GM04504 (cell line): ENCODE measurements at regions not wholly inside any gene's neighbourhood (a gene's known extent, or its start where the extent isn't known, plus 50 kb on each side); places are given as distances from the start of the nearest gene placed in this dataset.

Experiments
- DNase-seq: peaks from one replicate; pipeline ENCODE4 v3.0.0-alpha.2; 2012; ENCODE audit warnings: low read depth

DNA sequence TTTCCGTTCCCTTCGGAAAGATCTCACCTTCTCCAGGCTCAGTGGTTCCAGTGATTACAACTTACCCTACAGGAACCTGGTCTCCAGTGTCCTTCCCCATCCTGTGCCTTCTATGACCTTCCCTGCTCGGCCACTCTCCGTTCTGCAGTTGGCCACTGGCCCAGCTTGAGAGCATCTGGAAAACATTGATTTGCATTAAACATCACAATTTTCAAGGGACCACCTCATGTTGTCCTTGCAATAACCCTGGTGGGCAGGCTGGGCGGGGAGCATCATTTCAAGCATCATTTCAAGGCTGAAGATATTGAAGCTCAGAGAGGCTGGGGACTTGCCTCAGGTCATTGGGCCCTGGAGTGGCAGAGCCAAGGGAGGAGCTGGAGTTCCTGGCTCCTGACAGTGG, 177.4 kb downstream of the SEC61B start:
- no peak for DNase-seq

DNA sequence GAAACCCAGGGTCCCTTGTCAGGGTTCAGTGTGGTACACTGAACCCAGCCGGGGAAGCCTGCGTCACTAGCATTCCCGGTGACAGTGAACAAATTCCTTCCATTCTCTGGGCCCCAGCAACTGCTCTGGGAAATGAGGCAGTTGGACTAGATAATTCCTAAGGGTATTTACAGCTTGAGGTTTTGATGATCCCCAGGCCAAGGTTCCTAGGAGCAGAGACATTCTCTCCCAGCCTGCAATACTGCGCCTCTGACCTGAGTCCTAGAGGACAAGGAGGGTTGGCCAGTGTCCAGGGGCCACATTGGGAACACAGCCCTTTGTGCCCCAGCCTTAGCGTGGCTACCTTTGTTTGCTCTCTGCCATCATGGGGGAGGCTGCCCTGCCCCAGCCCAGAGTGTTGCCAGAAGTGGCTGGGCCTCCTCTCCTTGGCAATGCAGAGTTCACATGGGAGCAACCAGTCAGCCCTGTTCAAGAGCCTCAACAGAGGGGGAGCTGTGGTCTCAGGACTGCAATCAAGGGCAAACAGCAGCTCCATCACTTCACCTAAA, 178.2 kb downstream of the SEC61B start:
- no peak for DNase-seq

DNA sequence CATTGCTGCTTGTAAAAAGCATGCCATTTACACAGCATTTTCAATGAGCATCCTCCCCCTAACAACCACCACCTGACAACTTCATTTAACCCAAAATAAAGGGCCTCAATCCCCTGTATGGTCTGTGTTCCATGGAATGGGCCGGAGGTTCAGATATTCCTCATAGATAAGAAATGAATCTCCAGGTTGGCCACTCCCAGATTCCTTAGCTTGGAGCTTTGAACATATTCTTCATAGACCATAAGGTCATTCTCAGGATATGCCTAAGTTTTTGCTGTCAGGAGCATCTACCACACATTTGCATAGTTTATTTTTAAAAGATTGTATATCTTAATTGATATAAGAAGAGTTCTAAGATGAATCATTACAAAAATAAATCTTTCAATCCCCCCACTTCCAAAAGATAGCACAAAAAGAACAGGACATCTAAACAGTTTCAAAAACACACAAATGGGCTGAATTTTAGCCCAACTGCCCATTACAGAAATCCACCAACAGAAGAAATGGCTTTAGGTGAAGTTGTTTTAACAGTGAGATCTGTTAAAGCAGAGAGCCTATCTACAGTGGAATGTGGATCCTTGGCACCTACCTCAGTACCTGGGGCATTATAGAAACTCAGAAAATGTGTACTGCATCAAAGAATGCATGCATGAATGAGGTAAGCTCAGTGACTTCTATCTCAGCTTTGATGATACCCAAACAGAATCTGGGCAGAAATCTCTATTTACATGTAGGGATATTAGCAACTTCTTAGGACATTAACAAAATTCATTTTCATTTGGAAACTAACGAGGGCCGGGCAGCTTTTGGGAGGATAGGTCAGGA, 179.8 kb downstream of the SEC61B start:
- no peak for DNase-seq

DNA sequence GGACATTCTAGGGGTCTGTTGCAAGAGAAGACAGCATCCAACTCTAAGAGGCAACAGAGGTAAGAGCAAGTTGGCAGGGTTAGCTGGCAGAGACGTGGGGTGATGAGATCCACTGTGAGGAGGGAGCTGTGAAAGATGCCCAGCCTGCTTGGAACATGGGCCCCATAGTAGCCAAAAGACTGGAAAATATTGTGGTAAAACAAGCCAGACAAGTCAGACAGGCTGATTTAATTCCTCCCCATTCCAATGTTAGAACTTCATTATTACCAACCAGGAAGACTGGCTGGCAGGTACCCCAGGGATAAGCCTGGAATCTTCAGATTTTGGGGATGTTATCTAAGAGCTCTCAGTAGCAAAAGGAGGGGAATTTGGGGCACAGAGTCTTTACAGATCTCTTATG, 181.3 kb downstream of the SEC61B start:
- no peak for DNase-seq

DNA sequence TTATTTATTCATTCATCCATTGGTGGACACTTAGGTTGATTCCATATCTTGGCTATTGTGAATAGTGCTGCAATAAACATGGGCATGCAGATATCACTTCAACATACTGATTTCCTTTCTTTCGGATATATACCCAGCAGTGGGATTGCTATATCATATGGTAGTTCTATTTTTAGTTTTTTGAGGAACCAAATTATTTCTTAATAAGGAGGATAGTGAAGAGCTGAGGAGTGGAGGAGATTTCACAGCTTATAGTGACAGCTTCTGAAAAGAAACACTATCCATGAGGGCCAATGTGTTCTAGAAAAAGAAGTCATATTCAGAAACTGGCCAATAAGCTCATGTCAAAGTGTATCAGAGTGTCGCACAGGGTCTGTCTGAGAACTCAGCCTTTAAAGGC, 183.3 kb downstream of the SEC61B start:
- DNase-seq = no peak

DNA sequence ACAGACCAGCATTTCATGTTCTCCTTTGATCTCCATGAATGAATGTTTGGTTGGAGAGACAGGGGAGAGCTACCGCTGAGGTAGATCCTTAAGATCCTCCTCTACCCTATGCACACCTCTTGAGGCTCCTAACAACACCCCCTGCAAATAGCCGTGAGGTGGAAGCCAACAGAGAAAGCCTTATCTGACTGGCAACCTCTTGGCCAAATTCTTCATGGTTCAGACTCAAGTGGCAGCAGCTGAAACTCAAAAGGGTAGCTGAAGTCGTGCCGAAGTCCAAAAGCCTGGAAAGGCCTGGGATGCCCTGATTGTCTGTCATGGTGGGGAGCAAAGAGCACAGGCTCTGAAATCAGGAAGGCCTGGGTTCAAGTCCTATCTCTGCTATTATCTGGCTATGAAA, 184.9 kb downstream of the SEC61B start:
- DNase-seq = no peak

DNA sequence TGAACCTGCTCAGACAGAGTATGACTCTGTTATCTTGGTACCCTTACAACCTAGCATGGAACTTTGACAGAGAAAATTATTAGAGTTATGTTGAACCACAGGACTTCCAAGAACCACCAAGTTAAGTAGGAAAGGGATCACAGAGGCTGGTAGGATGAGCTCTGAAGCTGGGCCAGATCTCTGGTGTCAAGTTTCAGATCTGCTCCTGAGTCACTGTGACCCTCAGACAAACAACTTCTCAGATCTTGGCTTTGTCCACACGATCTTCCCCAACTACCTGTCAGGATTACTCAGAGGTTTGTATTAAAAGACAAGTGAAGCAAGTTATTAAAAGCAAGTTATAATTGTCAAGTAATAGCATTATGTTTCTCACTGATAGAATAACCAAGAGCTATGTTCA, 189.0 kb downstream of the SEC61B start:
- DNase-seq = no peak

DNA sequence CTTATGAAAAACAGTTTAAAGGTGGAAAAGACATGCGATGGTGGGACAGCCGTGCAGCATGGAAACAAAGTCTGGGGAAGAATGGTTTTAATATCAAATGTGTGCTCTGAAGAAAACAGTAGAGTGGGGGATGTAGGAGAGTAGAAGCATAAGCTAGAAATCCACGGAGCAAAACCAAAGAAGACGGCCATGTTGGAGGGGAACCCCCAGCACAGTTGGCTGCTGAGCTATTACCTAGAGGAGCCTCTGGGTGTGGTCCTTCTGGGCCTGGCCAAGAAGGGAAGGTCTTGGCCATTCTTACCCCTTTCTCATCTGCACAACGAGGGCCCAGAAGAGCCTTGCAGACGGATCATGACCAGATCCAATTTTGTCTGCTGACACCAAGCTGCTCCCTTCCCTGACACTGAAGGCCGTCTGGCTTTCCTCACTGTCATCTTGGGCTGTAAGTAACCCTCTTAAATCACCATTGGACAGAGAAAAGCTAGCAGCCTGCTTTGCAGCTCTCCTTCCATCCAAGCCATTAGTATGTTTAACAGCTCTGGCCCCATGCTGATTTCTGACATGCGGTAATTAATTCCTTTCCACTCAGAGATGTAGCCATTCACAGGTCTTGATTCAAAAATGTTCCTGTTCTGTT, 189.5 kb downstream of the SEC61B start:
- no peak for DNase-seq

DNA sequence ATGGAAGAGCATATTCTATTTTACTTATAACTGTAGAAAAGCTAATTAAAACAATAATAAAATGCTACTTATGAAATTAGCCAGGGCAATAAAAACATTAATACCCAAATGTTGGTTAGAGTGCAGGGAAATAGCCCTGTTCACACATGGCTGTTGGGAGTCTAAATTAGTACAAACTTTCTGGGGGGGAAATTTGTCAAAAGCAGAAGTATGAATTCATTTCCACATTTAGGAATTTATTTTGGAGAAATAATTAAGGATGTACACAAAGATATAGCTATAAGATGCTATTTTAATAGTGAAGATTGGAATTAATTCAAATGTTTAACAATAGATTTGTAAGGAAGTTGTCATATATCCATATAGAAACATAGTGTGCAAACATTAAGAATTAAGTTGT, 190.5 kb downstream of the SEC61B start:
- DNase-seq = no peak

DNA sequence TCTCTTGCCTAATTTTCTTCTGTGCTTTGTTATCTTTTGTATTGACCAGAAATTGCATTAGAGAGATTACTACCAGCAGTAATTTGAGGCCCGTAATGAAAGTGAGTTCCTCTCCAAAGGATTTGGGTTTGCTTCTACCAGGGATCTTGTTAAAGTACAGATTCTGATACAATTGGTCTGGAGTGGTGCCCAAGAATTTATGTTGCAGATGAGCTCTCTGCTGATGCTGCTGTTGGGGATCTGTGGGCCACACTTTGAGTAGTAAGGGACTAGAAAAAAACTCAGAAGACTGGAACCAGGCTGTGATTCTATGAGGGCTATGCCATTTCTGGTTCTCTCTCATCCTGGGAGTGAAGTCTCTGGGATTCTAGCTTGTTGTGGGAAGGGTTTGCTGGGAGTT, 192.2 kb downstream of the SEC61B start:
- DNase-seq = no peak

DNA sequence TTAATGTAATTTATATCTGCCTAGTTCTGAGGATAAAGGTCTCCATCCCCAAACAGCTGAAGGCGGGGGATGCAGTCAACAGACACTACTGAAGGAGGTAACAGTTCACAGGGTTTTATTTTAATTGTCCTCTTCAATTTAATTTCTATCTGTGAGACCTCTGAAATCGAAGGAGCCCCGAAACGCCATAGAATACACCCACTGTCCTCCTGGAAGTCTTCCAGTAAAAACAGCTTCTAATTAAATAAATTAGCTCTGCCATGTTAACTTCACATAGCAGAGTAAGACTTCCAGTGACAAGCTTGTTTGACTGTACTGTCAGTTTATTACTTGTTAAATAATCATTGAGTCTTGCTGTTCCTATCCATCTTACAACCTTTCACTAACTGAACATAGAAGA, 193.5 kb downstream of the SEC61B start:
- DNase-seq = no peak

DNA sequence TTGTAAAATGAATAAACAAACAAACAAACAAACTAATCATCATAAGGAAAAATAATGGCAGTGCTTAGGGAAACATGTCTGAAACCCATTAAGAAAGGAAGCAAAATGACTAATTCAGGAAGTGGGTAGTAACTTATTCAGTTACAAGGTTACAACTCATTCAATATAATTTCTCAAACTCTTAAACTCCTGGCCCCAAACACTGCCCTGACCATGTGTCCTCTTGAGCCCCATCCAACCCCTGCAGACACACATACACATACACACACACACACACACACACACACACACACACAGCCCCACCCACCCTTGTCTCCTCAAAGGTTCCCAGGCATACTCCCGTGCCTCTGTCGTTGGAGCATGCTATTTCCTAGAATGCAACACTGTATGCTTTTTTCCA, 193.9 kb downstream of the SEC61B start:
- DNase-seq = no peak

DNA sequence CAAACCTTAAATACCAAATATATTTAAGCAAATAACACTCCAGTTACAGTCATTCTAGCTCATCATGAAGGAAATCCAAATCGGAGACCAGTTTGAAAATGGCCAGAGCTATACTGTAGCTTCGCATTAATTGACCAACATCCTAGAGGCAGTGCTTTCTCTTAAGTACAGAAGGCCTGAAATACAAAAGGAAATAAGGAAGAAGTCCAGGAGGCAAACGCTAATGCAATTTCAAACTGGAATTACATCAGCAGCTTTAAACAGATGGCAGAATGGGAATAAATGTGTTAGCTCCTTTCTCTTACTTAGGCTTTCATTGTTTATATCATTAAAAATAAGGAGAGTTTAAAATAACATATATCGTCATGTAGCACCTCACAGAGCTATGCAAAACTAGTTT, 197.0 kb downstream of the SEC61B start:
- no peak for DNase-seq

DNA sequence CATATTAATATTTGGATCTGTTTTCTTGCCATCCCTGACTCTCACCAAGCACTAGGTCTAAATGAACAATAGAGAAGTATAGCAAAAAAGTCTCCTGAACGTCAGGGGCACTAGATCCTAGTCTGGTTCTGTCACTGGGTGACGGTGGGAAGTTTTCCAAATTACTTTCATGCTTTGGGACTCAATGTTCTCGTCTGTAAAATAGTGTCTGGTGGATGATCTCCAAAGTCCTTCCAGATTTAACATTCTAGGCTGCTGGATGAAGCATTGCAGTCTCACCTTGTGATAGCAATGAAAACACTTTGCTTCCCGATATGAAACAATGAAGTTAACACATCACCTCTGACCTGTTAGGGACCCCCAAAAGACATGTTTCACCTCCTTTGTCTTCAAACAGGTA, 199.3 kb downstream of the SEC61B start:
- DNase-seq = no peak

DNA sequence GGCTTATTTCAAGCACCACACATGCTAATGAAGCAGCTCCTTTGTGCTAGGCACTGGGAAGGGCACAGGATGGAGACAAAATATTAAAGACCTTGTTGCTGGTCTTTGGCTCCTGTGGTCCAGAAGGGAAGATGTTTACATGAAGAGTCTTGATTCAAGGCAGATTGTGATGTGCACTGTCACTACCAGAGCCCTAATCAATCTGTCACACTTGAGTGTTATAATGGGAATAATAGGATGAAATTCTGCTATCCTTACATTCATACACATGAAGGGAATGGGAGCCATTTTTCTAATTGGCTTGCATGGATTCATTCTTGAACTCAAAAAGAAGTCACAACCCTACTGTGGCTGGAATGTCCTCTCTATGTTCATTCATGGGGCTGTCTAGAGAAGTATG, 203.0 kb downstream of the SEC61B start:
- DNase-seq = no peak

DNA sequence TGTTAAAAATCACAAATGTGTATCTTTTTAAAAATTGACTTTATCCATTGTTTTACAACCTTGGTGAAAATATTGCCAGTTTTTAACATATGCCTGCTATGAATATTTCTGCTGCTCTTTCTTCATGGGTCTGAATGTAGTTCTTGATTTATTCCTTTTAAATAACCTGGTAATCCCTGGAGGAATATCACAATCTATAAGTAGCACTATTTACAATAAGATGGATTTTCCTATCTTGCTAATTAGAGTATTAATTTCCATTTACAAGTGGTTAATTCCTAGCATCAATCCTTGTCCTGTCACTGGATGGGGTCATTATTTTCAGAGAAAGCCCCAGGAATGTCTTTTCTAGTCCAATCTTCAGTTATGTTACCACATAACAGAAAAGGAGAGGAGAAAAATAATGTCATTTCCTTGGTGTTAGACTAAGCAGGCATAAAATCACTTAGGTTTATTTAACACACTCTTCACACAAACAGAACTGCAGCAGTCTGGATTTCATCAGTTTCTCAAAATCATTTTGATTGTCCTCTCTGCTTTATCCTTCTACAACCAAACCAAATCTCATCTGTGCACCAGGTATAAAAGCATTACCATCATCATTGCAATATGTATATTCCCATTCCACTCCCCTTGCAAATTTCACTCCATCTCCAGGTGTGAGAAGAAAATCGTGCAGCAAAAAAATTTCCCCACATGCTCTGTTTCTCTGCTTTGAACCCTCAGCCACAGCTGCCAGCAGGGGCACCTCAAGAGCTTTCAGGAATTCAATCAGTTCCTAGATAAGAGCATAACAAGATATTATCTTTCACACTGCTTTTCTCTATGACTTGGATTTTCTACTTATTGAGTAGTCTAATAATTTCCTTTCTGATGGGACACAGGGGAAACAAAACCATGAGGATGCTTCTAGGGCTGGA, 204.1 kb downstream of the SEC61B start:
- no peak for DNase-seq

DNA sequence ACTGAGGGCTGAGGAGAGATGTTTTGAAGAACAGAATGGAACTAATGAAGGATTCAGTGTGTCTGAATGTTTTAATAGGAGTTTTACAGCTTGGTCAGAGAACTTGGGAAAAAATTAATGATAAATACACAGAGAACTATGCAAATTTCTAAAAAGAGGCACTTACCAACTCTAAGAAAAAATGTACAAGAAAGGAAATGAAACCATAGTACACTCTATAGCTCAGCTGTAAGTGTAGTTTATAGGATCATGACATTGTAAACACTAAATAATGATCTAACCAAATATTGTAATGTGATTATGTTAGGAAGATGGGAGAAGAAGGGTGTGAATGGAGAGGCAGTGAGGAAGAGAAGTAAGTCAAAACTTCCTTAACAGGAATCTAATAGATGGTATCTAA, 205.2 kb downstream of the SEC61B start:
- no peak for DNase-seq

DNA sequence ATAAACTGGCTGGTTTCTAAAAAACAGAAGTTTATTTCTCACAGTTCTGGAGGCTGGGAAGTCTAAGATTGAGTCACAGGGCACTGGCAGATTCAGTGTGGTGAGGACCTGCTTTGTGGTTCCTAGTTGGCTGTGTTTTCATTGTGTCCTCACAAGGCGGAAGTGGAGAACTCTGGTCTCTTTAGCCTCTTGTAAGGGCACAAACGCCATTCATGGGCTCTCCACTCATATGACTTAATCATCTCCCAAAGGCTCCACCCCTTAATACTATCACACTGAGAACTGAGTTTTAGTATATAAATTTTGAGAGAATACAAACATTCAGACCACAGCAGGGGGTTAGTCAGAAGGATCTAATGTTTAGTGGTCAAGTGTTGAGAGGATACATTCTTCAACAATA, 208.2 kb downstream of the SEC61B start:
- DNase-seq = no peak

DNA sequence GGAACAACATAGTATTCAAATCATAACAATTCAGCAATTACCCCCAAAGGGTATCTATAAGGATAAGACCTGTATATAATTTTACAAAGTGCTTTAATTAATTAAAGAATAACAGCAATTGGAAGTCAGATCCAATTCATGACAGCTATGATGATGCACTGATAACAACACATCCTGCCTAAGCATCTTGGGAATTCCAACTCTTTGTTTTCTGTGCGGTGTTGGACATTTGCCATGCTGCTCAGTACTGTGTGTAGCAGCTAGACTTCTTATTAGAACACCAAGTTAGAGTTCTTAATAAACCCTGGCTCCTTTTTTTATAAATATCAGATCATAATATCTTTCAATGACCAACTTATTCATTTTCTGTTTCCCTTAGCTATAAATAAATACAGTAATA, 209.0 kb downstream of the SEC61B start:
- DNase-seq = no peak

DNA sequence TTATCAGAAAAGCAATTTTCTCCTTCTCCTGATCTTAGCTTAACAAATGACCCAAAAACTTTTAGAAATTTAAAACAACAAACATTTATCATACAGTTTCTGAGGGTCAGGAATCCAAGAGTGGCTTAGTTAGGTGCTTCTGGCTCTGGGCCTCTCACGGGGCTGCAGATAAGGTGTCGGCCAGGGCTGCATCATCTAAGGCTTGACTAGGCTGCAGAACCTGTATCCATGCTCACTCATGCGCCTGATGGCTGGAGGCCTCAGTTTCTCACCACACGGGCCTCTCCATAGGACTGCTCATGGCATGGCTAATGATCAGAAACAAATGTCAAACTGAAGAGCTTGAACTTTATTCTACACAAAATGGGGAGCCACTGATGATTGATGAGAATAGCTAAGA, 210.0 kb downstream of the SEC61B start:
- DNase-seq = no peak

DNA sequence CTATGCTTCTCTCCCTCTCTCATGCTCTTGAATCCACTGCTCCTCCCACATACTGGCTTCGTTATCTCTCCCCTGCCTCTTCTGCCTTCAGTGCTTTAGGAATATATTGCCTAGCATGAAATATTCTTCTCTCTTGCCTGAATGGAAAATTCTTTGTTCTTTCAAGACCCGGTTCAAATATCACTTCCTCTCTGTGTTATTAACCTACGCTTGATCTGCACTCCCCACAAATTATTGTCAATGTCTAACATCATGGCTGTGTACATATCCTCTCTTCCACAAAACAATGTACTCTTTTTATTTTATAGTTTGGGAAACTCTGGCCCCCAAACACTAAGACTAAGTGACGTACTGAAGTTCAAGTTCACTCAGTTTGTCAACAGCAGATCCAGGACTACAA, 211.0 kb downstream of the SEC61B start:
- no peak for DNase-seq

DNA sequence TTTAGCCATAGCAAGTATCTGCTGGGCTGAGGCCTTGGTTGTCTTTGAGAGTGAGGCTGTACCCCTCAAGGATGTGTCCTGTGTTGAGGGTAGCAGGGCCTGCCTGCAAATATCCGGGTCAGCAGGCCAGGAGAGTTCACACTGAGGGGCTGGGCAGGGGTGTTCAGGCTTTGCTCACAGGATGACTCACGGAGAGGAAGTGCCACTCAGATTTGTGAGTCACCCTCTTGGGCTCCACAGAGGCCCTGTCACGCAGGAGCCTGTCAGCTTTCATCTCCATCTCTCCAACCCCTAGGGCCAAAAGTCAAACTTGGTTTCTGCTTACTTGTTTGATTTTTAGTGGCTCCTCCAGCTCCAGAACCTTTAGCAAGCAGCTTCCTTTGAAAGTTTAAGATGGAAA, 211.5 kb downstream of the SEC61B start:
- peak; percentile 58 for DNase-seq

DNA sequence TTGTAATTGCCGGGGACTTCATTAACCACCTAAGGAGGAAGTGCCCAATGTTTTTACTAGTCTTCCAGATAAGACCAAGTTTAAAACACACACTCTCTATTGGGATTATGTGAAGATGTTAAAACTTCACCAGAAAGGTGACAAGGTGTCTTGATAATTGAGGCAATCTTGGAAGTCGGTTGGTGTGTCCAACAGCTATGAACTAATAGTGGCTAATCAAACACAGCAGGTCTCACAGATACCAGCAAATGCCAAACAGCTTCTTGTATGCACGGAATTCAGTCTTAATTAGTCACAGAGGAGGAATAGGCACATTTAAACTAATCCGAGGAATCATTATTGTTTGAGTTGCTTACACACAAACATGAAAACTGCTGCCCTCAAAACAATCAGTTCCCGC, 214.5 kb downstream of the SEC61B start:
- no peak for DNase-seq
